D721Med (cell line): ENCODE measurements at regions not wholly inside any gene's neighbourhood (a gene's known extent, or its start where the extent isn't known, plus 50 kb on each side); places are given as distances from the start of the nearest gene placed in this dataset.
"Not testable (repeated sequence)": the region's sequence is repeated elsewhere in the genome, so short reads cannot be mapped to it uniquely, and the experiment has no call there.

Experiments
- DNase-seq: peaks from one replicate; pipeline ENCODE4 v3.0.0; 2011; ENCODE audit warnings: low spot score; ENCODE audit not compliant: insufficient read length
- FAIRE-seq: peaks from 2 replicates; lab custom pipeline; 2011; peaks lifted over from hg19 to GRCh38; lab: Jason Lieb, UNC
- CTCF ChIP-seq: IDR thresholded peaks from 2 replicates; pipeline ENCODE4 v1.5.1; 2012; ENCODE audit warnings: mild to moderate bottlenecking, control low read depth; ENCODE audit not compliant: insufficient read depth; ENCODE audit errors: missing control alignments

- no peak for FAIRE-seq
- DNase-seq = no peak
- TF ChIP-seq CTCF = no peak
These were observed 77.6 kb upstream of the CCDC80 start for GRCh38 chr3:112718516-112718915.

- TF ChIP-seq CTCF = no peak
- DNase-seq (no peak), FAIRE-seq (no peak)
These were observed 69.0 kb upstream of the CCDC80 start for GRCh38 chr3:112709911-112710310.

GRCh38 chr3:112699436-112699978, 58.6 kb upstream of the CCDC80 start:
- no peak for TF ChIP-seq CTCF
- no peak for FAIRE-seq
- no peak for DNase-seq

- not testable (repeated sequence) for FAIRE-seq, DNase-seq
These were observed 57.5 kb upstream of the CCDC80 start for GRCh38 chr3:112698442-112698841.

- FAIRE-seq = not testable (repeated sequence)
These were observed 55.3 kb upstream of the CCDC80 start for GRCh38 chr3:112696244-112696643.

GRCh38 chr3:112695377-112696108, 54.6 kb upstream of the CCDC80 start:
- not testable (repeated sequence) for DNase-seq, FAIRE-seq

More at GRCh38 chr3:112696244-112696643, 55.3 kb upstream of the CCDC80 start:
- DNase-seq = not testable (repeated sequence)

GRCh38 chr3:112694906-112695305, 54.0 kb upstream of the CCDC80 start:
- not testable (repeated sequence) for FAIRE-seq, DNase-seq

- FAIRE-seq = no peak
- no peak for DNase-seq
- TF ChIP-seq CTCF = no peak
These were observed 52.2 kb upstream of the CCDC80 start for GRCh38 chr3:112693186-112693585.
